ENCODE measurements at regions not wholly inside any gene's neighbourhood (a gene's known extent, or its start where the extent isn't known, plus 50 kb on each side); places are given as distances from the start of the nearest gene placed in this dataset.

DNA sequence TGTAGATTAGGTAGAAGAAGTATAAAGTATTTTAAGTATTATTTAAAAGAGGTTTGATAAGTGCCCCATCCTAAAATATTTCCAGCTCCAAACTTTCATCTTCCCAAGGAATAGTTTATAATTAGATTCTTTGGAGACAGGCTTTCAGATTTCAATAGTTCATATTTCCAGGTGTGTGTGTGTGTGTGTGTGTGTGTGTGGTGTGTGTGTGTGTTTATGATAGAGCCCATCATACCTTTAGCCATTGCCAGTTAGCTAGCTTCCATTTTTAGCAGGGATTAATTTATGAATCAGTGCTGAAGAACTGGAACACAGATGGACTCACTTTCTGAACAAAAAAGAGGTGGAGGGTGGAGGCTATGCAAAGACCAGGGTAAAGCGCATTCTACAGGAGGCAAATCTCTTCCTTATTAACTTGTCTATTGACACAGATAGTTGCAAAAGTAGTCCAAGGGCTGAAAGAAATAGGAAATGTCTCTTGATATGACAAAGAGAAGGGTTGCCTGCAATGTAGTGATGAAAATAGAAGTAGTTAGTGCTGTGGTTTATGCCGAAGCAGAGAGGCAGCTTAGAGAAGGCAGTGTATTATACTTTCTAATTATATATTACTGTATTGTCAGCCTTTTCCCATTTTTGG is 301.1 kb downstream of the MAN2A1 start:
- no peak overlapping the region for H2AFZ ChIP-seq (ENCODE audit: low read depth, low read length, poor library complexity, severe bottlenecking)
- BruUV-seq (replicated peaks): no TSS peak
- no peaks in the 10 kb centered on the region for H3K9me2 ChIP-seq (ENCODE audit: insufficient read depth)
- no peaks in the 10 kb centered on the region for H4K20me1 ChIP-seq (ENCODE audit: insufficient read depth)
- no peak for DNase-seq (ENCODE audit: low read depth, low spot score)
- no peak overlapping the region for H3K4me2 ChIP-seq (ENCODE audit: low read length)
- no peaks in the 10 kb centered on the region for H3K36me3 ChIP-seq (ENCODE audit: control insufficient read depth in 1 of 2, insufficient read depth in 2 of 2, low read length in 2 of 2)
- POLR2A ChIA-PET: no interaction called here
- H3K4me1 ChIP-seq (ENCODE audit: control insufficient read depth in 1 of 2, insufficient read depth in 2 of 2, low read length in 2 of 2): no peaks in the 10 kb centered on the region
- no peak overlapping the region for H3K27ac ChIP-seq (ENCODE audit: low read depth, low read length)
- intact Hi-C loops (cut with micrococcal nuclease): no loop called here
- H3K79me2 ChIP-seq (ENCODE audit: insufficient read depth, low read length): no peaks in the 10 kb centered on the region
- H3K9ac ChIP-seq (ENCODE audit: low read length): no peak overlapping the region
- no peaks in the 10 kb centered on the region for H3K27me3 ChIP-seq (ENCODE audit: insufficient read depth, low read length)
- RAD21 ChIA-PET (ENCODE audit: low non-redundant PET in 1 of 2, low total read pairs in 2 of 2, uncharacterized antibody in 2 of 2, unreplicated experiment in 2 of 2): interaction anchor here in 1 of 2 experiments (0.6 kb wide), 1 partner anchor 61 kb away, joined by 4 read pairs; no protein-coding TSS in a partner anchor
- no peaks in the 10 kb centered on the region for H3K9me3 ChIP-seq (ENCODE audit: control insufficient read depth in 1 of 2, insufficient read depth in 1 of 2, low read depth in 1 of 2, low read length in 2 of 2)
- H3K4me3 ChIP-seq (replicated peaks in 1 of 2; ENCODE audit: low read depth in 1 of 2, low read length in 2 of 2): no peak overlapping the region
- CTCF ChIA-PET: interaction anchor here (0.6 kb wide), 1 partner anchor 725 kb away, joined by 4 read pairs; no protein-coding TSS in a partner anchor
- TF ChIP-seq, protein P1, sequence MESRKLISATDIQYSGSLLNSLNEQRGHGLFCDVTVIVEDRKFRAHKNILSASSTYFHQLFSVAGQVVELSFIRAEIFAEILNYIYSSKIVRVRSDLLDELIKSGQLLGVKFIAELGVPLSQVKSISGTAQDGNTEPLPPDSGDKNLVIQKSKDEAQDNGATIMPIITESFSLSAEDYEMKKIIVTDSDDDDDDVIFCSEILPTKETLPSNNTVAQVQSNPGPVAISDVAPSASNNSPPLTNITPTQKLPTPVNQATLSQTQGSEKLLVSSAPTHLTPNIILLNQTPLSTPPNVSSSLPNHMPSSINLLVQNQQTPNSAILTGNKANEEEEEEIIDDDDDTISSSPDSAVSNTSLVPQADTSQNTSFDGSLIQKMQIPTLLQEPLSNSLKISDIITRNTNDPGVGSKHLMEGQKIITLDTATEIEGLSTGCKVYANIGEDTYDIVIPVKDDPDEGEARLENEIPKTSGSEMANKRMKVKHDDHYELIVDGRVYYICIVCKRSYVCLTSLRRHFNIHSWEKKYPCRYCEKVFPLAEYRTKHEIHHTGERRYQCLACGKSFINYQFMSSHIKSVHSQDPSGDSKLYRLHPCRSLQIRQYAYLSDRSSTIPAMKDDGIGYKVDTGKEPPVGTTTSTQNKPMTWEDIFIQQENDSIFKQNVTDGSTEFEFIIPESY (IDR thresholded peaks at IDR 0.05; ENCODE audit: extremely low read depth, insufficient replicate concordance, low read length): no peak
- TF ChIP-seq TCF7L2 (IDR thresholded peaks at IDR 0.05; ENCODE audit: borderline replicate concordance, extremely low read depth, insufficient read depth, insufficient read length): no peak
- no peak for TF ChIP-seq EGR1 (IDR thresholded peaks at IDR 0.05; ENCODE audit: low read depth)
- no peak for TF ChIP-seq SRF (IDR thresholded peaks at IDR 0.05; ENCODE audit: low read depth)
- TF ChIP-seq EZH2phosphoT487 (IDR thresholded peaks at IDR 0.05; ENCODE audit: borderline replicate concordance): no peak
- no peak for TF ChIP-seq POLR2AphosphoS5 (IDR thresholded peaks at IDR 0.05; ENCODE audit: low read depth, low read length)
- TF ChIP-seq ELF1 (IDR thresholded peaks at IDR 0.05; ENCODE audit: borderline replicate concordance, low read depth): no peak
- TF ChIP-seq, protein P2, sequence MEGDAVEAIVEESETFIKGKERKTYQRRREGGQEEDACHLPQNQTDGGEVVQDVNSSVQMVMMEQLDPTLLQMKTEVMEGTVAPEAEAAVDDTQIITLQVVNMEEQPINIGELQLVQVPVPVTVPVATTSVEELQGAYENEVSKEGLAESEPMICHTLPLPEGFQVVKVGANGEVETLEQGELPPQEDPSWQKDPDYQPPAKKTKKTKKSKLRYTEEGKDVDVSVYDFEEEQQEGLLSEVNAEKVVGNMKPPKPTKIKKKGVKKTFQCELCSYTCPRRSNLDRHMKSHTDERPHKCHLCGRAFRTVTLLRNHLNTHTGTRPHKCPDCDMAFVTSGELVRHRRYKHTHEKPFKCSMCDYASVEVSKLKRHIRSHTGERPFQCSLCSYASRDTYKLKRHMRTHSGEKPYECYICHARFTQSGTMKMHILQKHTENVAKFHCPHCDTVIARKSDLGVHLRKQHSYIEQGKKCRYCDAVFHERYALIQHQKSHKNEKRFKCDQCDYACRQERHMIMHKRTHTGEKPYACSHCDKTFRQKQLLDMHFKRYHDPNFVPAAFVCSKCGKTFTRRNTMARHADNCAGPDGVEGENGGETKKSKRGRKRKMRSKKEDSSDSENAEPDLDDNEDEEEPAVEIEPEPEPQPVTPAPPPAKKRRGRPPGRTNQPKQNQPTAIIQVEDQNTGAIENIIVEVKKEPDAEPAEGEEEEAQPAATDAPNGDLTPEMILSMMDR (IDR thresholded peaks at IDR 0.05 in 2 of 3, conservative IDR thresholded peaks at IDR 0.05 in 1 of 3; ENCODE audit: borderline replicate concordance in 1 of 3, insufficient read depth in 1 of 3, low read depth in 2 of 3, low read length in 2 of 3): no peak
- TF ChIP-seq SP1 (IDR thresholded peaks at IDR 0.05; ENCODE audit: low read depth): no peak
- TF ChIP-seq ZNF274 (IDR thresholded peaks at IDR 0.05; ENCODE audit: low read depth, low read length): no peak
- TF ChIP-seq, protein P3, sequence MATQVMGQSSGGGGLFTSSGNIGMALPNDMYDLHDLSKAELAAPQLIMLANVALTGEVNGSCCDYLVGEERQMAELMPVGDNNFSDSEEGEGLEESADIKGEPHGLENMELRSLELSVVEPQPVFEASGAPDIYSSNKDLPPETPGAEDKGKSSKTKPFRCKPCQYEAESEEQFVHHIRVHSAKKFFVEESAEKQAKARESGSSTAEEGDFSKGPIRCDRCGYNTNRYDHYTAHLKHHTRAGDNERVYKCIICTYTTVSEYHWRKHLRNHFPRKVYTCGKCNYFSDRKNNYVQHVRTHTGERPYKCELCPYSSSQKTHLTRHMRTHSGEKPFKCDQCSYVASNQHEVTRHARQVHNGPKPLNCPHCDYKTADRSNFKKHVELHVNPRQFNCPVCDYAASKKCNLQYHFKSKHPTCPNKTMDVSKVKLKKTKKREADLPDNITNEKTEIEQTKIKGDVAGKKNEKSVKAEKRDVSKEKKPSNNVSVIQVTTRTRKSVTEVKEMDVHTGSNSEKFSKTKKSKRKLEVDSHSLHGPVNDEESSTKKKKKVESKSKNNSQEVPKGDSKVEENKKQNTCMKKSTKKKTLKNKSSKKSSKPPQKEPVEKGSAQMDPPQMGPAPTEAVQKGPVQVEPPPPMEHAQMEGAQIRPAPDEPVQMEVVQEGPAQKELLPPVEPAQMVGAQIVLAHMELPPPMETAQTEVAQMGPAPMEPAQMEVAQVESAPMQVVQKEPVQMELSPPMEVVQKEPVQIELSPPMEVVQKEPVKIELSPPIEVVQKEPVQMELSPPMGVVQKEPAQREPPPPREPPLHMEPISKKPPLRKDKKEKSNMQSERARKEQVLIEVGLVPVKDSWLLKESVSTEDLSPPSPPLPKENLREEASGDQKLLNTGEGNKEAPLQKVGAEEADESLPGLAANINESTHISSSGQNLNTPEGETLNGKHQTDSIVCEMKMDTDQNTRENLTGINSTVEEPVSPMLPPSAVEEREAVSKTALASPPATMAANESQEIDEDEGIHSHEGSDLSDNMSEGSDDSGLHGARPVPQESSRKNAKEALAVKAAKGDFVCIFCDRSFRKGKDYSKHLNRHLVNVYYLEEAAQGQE (IDR thresholded peaks at IDR 0.05; ENCODE audit: low read depth): no peak
- no peak for TF ChIP-seq EZH2 (IDR thresholded peaks at IDR 0.05)
- TF ChIP-seq POLR2A (IDR thresholded peaks at IDR 0.05; ENCODE audit: borderline replicate concordance, extremely low read depth, insufficient read depth, insufficient read length): no peak
- no peak for TF ChIP-seq CBX3 (IDR thresholded peaks at IDR 0.05; ENCODE audit: low read depth)
- no peak for TF ChIP-seq SIN3A (IDR thresholded peaks at IDR 0.05; ENCODE audit: low read depth)
- TF ChIP-seq, protein P4, sequence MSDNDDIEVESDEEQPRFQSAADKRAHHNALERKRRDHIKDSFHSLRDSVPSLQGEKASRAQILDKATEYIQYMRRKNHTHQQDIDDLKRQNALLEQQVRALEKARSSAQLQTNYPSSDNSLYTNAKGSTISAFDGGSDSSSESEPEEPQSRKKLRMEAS (IDR thresholded peaks at IDR 0.05): no peak
- TF ChIP-seq ZFX (IDR thresholded peaks at IDR 0.05): no peak
- TF ChIP-seq FOSL1 (IDR thresholded peaks at IDR 0.05; ENCODE audit: low read depth): no peak
- TF ChIP-seq JUND (IDR thresholded peaks at IDR 0.05): no peak
- TF ChIP-seq CEBPB (IDR thresholded peaks at IDR 0.05; ENCODE audit: low read depth): no peak
- no peak for ATAC-seq
